SK-N-MC (cell line): ENCODE measurements at regions not wholly inside any gene's neighbourhood (a gene's known extent, or its start where the extent isn't known, plus 50 kb on each side); places are given as distances from the start of the nearest gene placed in this dataset.

Source experiments
- EZH2 ChIP-seq: fragments of 200-600 bp; sonication (generic); IDR thresholded peaks from one replicate; pipeline ENCODE4 v1.6.1; 2017; ENCODE audit warnings: antibody characterized with exemption
- POLR2AphosphoS5 ChIP-seq: IDR thresholded peaks from 2 replicates; pipeline ENCODE4 v1.6.1; 2012; ENCODE audit warnings: mild to moderate bottlenecking, low read depth, low read length, borderline replicate concordance

- no peak for TF ChIP-seq EZH2
- no peak for TF ChIP-seq POLR2AphosphoS5
Observed at GRCh38 chr2:226362980-226363379, 436.6 kb downstream of the IRS1 start.
